GM10266 (cell line): ENCODE measurements at regions not wholly inside any gene's neighbourhood (a gene's known extent, or its start where the extent isn't known, plus 50 kb on each side); places are given as distances from the start of the nearest gene placed in this dataset.
"Not testable (repeated sequence)": the region's sequence is repeated elsewhere in the genome, so short reads cannot be mapped to it uniquely, and the experiment has no call there.

Experiments
- DNase-seq: peaks from one replicate; pipeline ENCODE4 v3.0.0; 2012; ENCODE audit errors: extremely low spot score
- CTCF ChIP-seq: IDR thresholded peaks from 2 replicates; pipeline ENCODE4 v1.5.1; 2012; ENCODE audit warnings: mild to moderate bottlenecking, low read depth; ENCODE audit not compliant: control insufficient read depth, insufficient read depth; ENCODE audit errors: missing control alignments

GRCh38 chr1:91098299-91098906 lies 76.6 kb upstream of the ZNF644 start:
- no peak for DNase-seq
- no peak for TF ChIP-seq CTCF

GRCh38 chr1:91095321-91095720 lies 73.5 kb upstream of the ZNF644 start:
- not testable (repeated sequence) for DNase-seq

- DNase-seq = no peak
- TF ChIP-seq CTCF = no peak
Observed at GRCh38 chr1:91092503-91092902, 70.7 kb upstream of the ZNF644 start.

GRCh38 chr1:91091812-91092211 lies 70.0 kb upstream of the ZNF644 start:
- DNase-seq = no peak

GRCh38 chr1:91080650-91081049 lies 58.8 kb upstream of the ZNF644 start:
- TF ChIP-seq CTCF = no peak
- no peak for DNase-seq

More at GRCh38 chr1:91091812-91092211, 70.0 kb upstream of the ZNF644 start:
- TF ChIP-seq CTCF = no peak

- no peak for TF ChIP-seq CTCF
- no peak for DNase-seq
Observed at GRCh38 chr1:91078859-91079258, 57.0 kb upstream of the ZNF644 start.

- no peak for DNase-seq
- no peak for TF ChIP-seq CTCF
Observed at GRCh38 chr1:91076834-91077233, 55.0 kb upstream of the ZNF644 start.

- TF ChIP-seq CTCF = no peak
- no peak for DNase-seq
Observed at GRCh38 chr1:91075233-91076135, 53.6 kb upstream of the ZNF644 start.
